ENCODE measurements at regions not wholly inside any gene's neighbourhood (a gene's known extent, or its start where the extent isn't known, plus 50 kb on each side); places are given as distances from the start of the nearest gene placed in this dataset.
A peak's percentile ranks its signal among the peaks of the same experiment; 100 is the strongest.

DNA sequence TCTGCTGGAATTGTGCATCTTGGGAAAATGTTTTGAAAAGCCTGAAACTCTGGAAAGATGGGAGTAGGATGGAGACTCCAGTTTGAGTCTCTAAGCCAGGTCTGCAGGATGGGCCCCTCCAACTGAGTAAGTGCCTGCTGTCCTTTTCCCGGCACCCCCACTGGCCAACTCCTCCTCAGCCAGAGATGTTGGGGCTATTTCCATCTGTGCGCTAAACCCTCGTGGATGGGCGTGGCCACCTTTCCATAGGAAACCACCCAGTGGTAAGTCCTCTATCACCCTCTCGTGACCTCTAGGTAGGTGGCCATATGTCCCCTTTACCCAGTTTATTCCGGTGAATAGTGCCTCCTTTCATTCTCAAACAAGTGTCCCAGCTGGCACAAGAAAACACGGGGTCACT, 250.9 kb downstream of the TOMM20 start:
- Histone ChIP-seq H3K4me3 (ENCODE audit: low read depth, low read length, poor library complexity, severe bottlenecking) (no peak overlapping the region), H3K36me3 (ENCODE audit: insufficient read depth, low read length) (no peaks in the 10 kb centered on the region), H3K9me3 (ENCODE audit: low read length) (no peaks in the 10 kb centered on the region), H3K9me2 (ENCODE audit: insufficient read depth, low read length) (no peaks in the 10 kb centered on the region), H4K20me1 (ENCODE audit: insufficient read depth, low read length) (no peaks in the 10 kb centered on the region), H3K4me2 (ENCODE audit: low read length) (no peak overlapping the region), H3K4me1 (ENCODE audit: insufficient read depth, low read length, poor library complexity, severe bottlenecking) (peaks cover 30% of the 10 kb centered on the region), H3K79me2 (ENCODE audit: insufficient read depth, low read depth, low read length) (no peaks in the 10 kb centered on the region), H2AFZ (ENCODE audit: low read length) (no peak overlapping the region), H3K27ac (ENCODE audit: low read depth, low read length, poor library complexity, severe bottlenecking) (no peak overlapping the region)
- TF ChIP-seq CTCF (conservative IDR thresholded peaks at IDR 0.05; ENCODE audit: low read length), result no peak
- no peak for TF ChIP-seq EZH2phosphoT487 (IDR thresholded peaks at IDR 0.05; ENCODE audit: borderline replicate concordance, low read depth, low read length)
- no TSS peak for BruUV-seq (replicated peaks)
- intact Hi-C loops (cut with micrococcal nuclease; ENCODE audit: unreplicated experiment), result loop anchor here (10.0 kb wide), 1 partner anchor 263 kb away; the partner anchor contains the start of gene IRF2BP2
- DNase-seq (ENCODE audit: low spot score), result no peak
- ChIA-PET CTCF (ENCODE audit: unreplicated experiment) (no interaction called here), POLR2A (interaction anchor here (1.3 kb wide), 1 partner anchor 71 kb away, joined by 3 read pairs; no protein-coding TSS in a partner anchor)

GRCh38 chr1:234875953-234876855, 252.4 kb downstream of the TOMM20 start:
- Histone ChIP-seq H2AFZ (ENCODE audit: low read length) (peak overlapping the region; percentile 14; the same call in 1 of the 2 replicates), H3K9me3 (ENCODE audit: low read length) (no peaks in the 10 kb centered on the region), H4K20me1 (ENCODE audit: insufficient read depth, low read length) (no peaks in the 10 kb centered on the region), H3K36me3 (ENCODE audit: insufficient read depth, low read length) (no peaks in the 10 kb centered on the region), H3K79me2 (ENCODE audit: insufficient read depth, low read depth, low read length) (no peaks in the 10 kb centered on the region), H3K4me1 (ENCODE audit: insufficient read depth, low read length, poor library complexity, severe bottlenecking) (peaks cover 15% of the 10 kb centered on the region), H3K4me2 (ENCODE audit: low read length) (no peak overlapping the region), H3K9me2 (ENCODE audit: insufficient read depth, low read length) (no peaks in the 10 kb centered on the region), H3K4me3 (ENCODE audit: low read depth, low read length, poor library complexity, severe bottlenecking) (no peak overlapping the region), H3K27ac (ENCODE audit: low read depth, low read length, poor library complexity, severe bottlenecking) (no peak overlapping the region)
- ChIA-PET CTCF (ENCODE audit: unreplicated experiment) (interaction anchor here (1.6 kb wide), 1 partner anchor 31 kb away, joined by 4 read pairs; no protein-coding TSS in a partner anchor), POLR2A (interaction anchor here (0.5 kb wide), 1 partner anchor 84 kb away, joined by 5 read pairs; no protein-coding TSS in a partner anchor)
- TF ChIP-seq CTCF (conservative IDR thresholded peaks at IDR 0.05; ENCODE audit: low read length) (no peak), EZH2phosphoT487 (IDR thresholded peaks at IDR 0.05; ENCODE audit: borderline replicate concordance, low read depth, low read length) (no peak)
- DNase-seq (ENCODE audit: low spot score), result no peak
- intact Hi-C loops (cut with micrococcal nuclease; ENCODE audit: unreplicated experiment), result loop anchor here (10.0 kb wide), 1 partner anchor 261 kb away; the partner anchor contains the start of gene IRF2BP2
- BruUV-seq (replicated peaks), result no TSS peak

Measured in OCI-LY7 (cell line).